ACC112 (cell line): ENCODE measurements at regions not wholly inside any gene's neighbourhood (a gene's known extent, or its start where the extent isn't known, plus 50 kb on each side); places are given as distances from the start of the nearest gene placed in this dataset.
"Not testable (repeated sequence)": the region's sequence is repeated elsewhere in the genome, so short reads cannot be mapped to it uniquely, and the experiment has no call there.

ENCODE experiments used
- H2AFZ ChIP-seq: fragments of 200-600 bp; sonication (generic); one replicate; pipeline ENCODE4 v1.6.0; 2017; ENCODE audit warnings: antibody characterized with exemption, low read length; ENCODE audit not compliant: unreplicated experiment
- H3K27ac ChIP-seq: fragments of 200-600 bp; sonication (generic); 2 replicates; pipeline ENCODE4 v1.5.1; 2014; ENCODE audit warnings: low read depth, mild to moderate bottlenecking, antibody characterized with exemption, low read length, moderate library complexity
- H3K27me3 ChIP-seq: fragments of 200-600 bp; sonication (generic); 2 replicates; pipeline ENCODE4 v1.6.1; 2014; ENCODE audit warnings: mild to moderate bottlenecking, antibody characterized with exemption, low read length, moderate library complexity, mixed read lengths; ENCODE audit not compliant: insufficient read depth
- H3K36me3 ChIP-seq: fragments of 200-600 bp; sonication (generic); 2 replicates; pipeline ENCODE4 v1.6.1; 2016; ENCODE audit warnings: mild to moderate bottlenecking, antibody characterized with exemption, low read length, moderate library complexity, mixed read lengths; ENCODE audit not compliant: insufficient read depth
- H3K4me1 ChIP-seq: fragments of 200-600 bp; sonication (generic); one replicate; pipeline ENCODE4 v1.6.1; 2016; ENCODE audit warnings: low read length, mixed read lengths; ENCODE audit not compliant: insufficient read depth, unreplicated experiment, control insufficient read depth
- H3K4me3 ChIP-seq: fragments of 200-600 bp; sonication (generic); 2 replicates; pipeline ENCODE4 v1.5.1; 2014; ENCODE audit warnings: mild to moderate bottlenecking, low read depth, low read length
- H3K79me2 ChIP-seq: fragments of 200-600 bp; sonication (generic); one replicate; pipeline ENCODE4 v1.6.0; 2016; ENCODE audit warnings: low read length; ENCODE audit not compliant: control insufficient read depth, unreplicated experiment, insufficient read depth

- Histone ChIP-seq H3K27ac (no peak overlapping the region), H3K4me3 (no peak overlapping the region), H2AFZ (no peak overlapping the region), H3K4me1 (no peaks in the 10 kb centered on the region), H3K36me3 (no peaks in the 10 kb centered on the region), H3K79me2 (no peaks in the 10 kb centered on the region), H3K27me3 (peaks cover 66% of the 10 kb centered on the region)
Measured at GRCh38 chr20:57821935-57822334, 112.1 kb upstream of the PMEPA1 start.

- no peak overlapping the region for H3K4me3 ChIP-seq
- H3K27me3 ChIP-seq = peaks cover 58% of the 10 kb centered on the region
- H3K4me1 ChIP-seq = no peaks in the 10 kb centered on the region
- no peaks in the 10 kb centered on the region for H3K79me2 ChIP-seq
- H2AFZ ChIP-seq = no peak overlapping the region
- no peaks in the 10 kb centered on the region for H3K36me3 ChIP-seq
- no peak overlapping the region for H3K27ac ChIP-seq
Measured at GRCh38 chr20:57819691-57820380, 110.0 kb upstream of the PMEPA1 start.

- Histone ChIP-seq H3K27ac (no peak overlapping the region), H3K4me3 (no peak overlapping the region), H3K36me3 (no peaks in the 10 kb centered on the region), H3K27me3 (peaks cover 58% of the 10 kb centered on the region), H3K79me2 (no peaks in the 10 kb centered on the region), H2AFZ (no peak overlapping the region), H3K4me1 (no peaks in the 10 kb centered on the region)
Measured at GRCh38 chr20:57819291-57819690, 109.5 kb upstream of the PMEPA1 start.

- H3K27ac ChIP-seq = no peak overlapping the region
Measured at GRCh38 chr20:57818418-57819181, 108.8 kb upstream of the PMEPA1 start.

GRCh38 chr20:57815405-57815804, 105.6 kb upstream of the PMEPA1 start:
- Histone ChIP-seq H3K36me3 (no peaks in the 10 kb centered on the region), H3K4me1 (no peaks in the 10 kb centered on the region), H3K4me3 (no peak overlapping the region), H3K27ac (no peak overlapping the region), H3K79me2 (no peaks in the 10 kb centered on the region), H3K27me3 (peaks cover 51% of the 10 kb centered on the region), H2AFZ (no peak overlapping the region)

More at GRCh38 chr20:57818418-57819181, 108.8 kb upstream of the PMEPA1 start:
- no peaks in the 10 kb centered on the region for H3K79me2 ChIP-seq
- H3K36me3 ChIP-seq = no peaks in the 10 kb centered on the region
- no peaks in the 10 kb centered on the region for H3K4me1 ChIP-seq
- H3K27me3 ChIP-seq = peaks cover 58% of the 10 kb centered on the region
- H3K4me3 ChIP-seq = no peak overlapping the region
- no peak overlapping the region for H2AFZ ChIP-seq

- Histone ChIP-seq H3K36me3 (no peaks in the 10 kb centered on the region), H3K79me2 (no peaks in the 10 kb centered on the region), H3K27ac (no peak overlapping the region), H2AFZ (no peak overlapping the region), H3K4me1 (no peaks in the 10 kb centered on the region), H3K4me3 (no peak overlapping the region), H3K27me3 (peaks cover 43% of the 10 kb centered on the region)
Measured at GRCh38 chr20:57814529-57814928, 104.7 kb upstream of the PMEPA1 start.

GRCh38 chr20:57813509-57814269, 103.9 kb upstream of the PMEPA1 start:
- H3K79me2 ChIP-seq = no peaks in the 10 kb centered on the region
- peaks cover 34% of the 10 kb centered on the region for H3K27me3 ChIP-seq
- H2AFZ ChIP-seq = no peak overlapping the region
- H3K4me1 ChIP-seq = no peaks in the 10 kb centered on the region
- H3K4me3 ChIP-seq = no peak overlapping the region
- no peak overlapping the region for H3K27ac ChIP-seq
- no peaks in the 10 kb centered on the region for H3K36me3 ChIP-seq

- not testable (repeated sequence) for H3K4me1 ChIP-seq, H3K79me2 ChIP-seq, H2AFZ ChIP-seq, H3K27ac ChIP-seq, H3K36me3 ChIP-seq, H3K4me3 ChIP-seq
- peaks cover 24% of the 10 kb centered on the region for H3K27me3 ChIP-seq
Measured at GRCh38 chr20:57812632-57813031, 102.8 kb upstream of the PMEPA1 start.

GRCh38 chr20:57811374-57812020, 101.7 kb upstream of the PMEPA1 start:
- Histone ChIP-seq H3K36me3 (no peaks in the 10 kb centered on the region), H3K27ac (no peak overlapping the region), H3K4me3 (no peak overlapping the region), H3K79me2 (no peaks in the 10 kb centered on the region), H3K27me3 (peaks cover 20% of the 10 kb centered on the region; the same call in 1 of the 2 replicates), H3K4me1 (no peaks in the 10 kb centered on the region), H2AFZ (no peak overlapping the region)
